ENCODE measurements at regions not wholly inside any gene's neighbourhood (a gene's known extent, or its start where the extent isn't known, plus 50 kb on each side); places are given as distances from the start of the nearest gene placed in this dataset.

GRCh38 chr5:164233791-164234190 lies 728.4 kb downstream of the MAT2B start:
- CTCF ChIA-PET: interaction anchor here (0.9 kb wide), 1 partner anchor 205 kb away, joined by 3 read pairs; no protein-coding TSS in a partner anchor
- FAIRE-seq (no peak), DNase-seq (ENCODE audit: low read depth, low spot score) (peak; percentile 83)
- dilution Hi-C loops (cut with MboI; ENCODE audit: extremely low pct_ligation_motif_present, low sequenced_read_pairs) (no loop called here), intact Hi-C loops (cut with micrococcal nuclease) (loop anchor here (2.0 kb wide), 1 partner anchor 29 kb away; no protein-coding TSS in a partner anchor)
- Histone ChIP-seq H3K79me2 (ENCODE audit: control insufficient read depth, insufficient read depth, low read length) (no peaks in the 10 kb centered on the region), H3K9me3 (replicated peaks; ENCODE audit: control insufficient read depth, insufficient read depth, low read length) (no peaks in the 10 kb centered on the region), H3K27me3 (ENCODE audit: control insufficient read depth in 2 of 2, insufficient read depth in 2 of 2, low read length in 2 of 2) (no peaks in the 10 kb centered on the region), H3K9ac (replicated peaks; ENCODE audit: extremely low read depth, insufficient read depth, low read length) (no peak overlapping the region), H3K4me2 (ENCODE audit: insufficient read depth, low read length) (peak overlapping the region; percentile 42), H3K9me1 (replicated peaks; ENCODE audit: control insufficient read depth, extremely low read depth, insufficient read depth, low read length) (no peaks in the 10 kb centered on the region), H3K4me3 (replicated peaks in 1 of 3; ENCODE audit: insufficient read depth in 1 of 3, low read depth in 1 of 3, low read length in 3 of 3) (no peak overlapping the region), H3K4me1 (ENCODE audit: control insufficient read depth, extremely low read depth, insufficient read depth, low read length) (peaks cover 19% of the 10 kb centered on the region), H3K27ac (ENCODE audit: insufficient read depth, low read depth, low read length) (no peak overlapping the region), H2AFZ (ENCODE audit: low read depth, low read length) (peak overlapping the region; percentile 80), H3K36me3 (ENCODE audit: control insufficient read depth in 2 of 2, extremely low read depth in 1 of 2, insufficient read depth in 2 of 2, low read length in 2 of 2) (no peaks in the 10 kb centered on the region), H4K20me1 (replicated peaks; ENCODE audit: control insufficient read depth, extremely low read depth, insufficient read depth, low read length) (no peaks in the 10 kb centered on the region)
- POLR2A ChIA-PET: no interaction called here
- BruUV-seq (replicated peaks): no TSS peak
- TF ChIP-seq FOS (IDR thresholded peaks at IDR 0.05; ENCODE audit: borderline replicate concordance, insufficient read depth, low read length) (peak; percentile 13), POLR2A (IDR thresholded peaks at IDR 0.05; ENCODE audit: low read depth, low read length) (no peak), JUN (IDR thresholded peaks at IDR 0.05; ENCODE audit: borderline replicate concordance, insufficient read depth, insufficient read length, low read depth) (no peak), POLR2AphosphoS5 (IDR thresholded peaks at IDR 0.05; ENCODE audit: insufficient read depth, low read depth, low read length) (no peak), MYC (IDR thresholded peaks at IDR 0.05; ENCODE audit: low read depth, low read length) (no peak), GATA2 (IDR thresholded peaks at IDR 0.05; ENCODE audit: insufficient read depth, insufficient read length, low read depth, low read length) (no peak), EZH2 (IDR thresholded peaks at IDR 0.05; ENCODE audit: borderline replicate concordance, low read depth, low read length, severe bottlenecking) (no peak), CTCF (IDR thresholded peaks at IDR 0.05; ENCODE audit: extremely low read depth in 1 of 2, insufficient read depth in 1 of 2, low read depth in 1 of 2, low read length in 2 of 2) (no peak), MAX (IDR thresholded peaks at IDR 0.05; ENCODE audit: insufficient read depth, insufficient read length) (no peak)

All from endothelial cell of umbilical vein (primary cell).